Motor neuron (in vitro differentiated cells): ENCODE measurements at regions not wholly inside any gene's neighbourhood (a gene's known extent, or its start where the extent isn't known, plus 50 kb on each side); places are given as distances from the start of the nearest gene placed in this dataset.

Source experiments
- ATAC-seq, 8 experiments: fragments of 200-7000 bp; cut with Tn5 transposase; replicated peaks in 6 of 8; 2 replicates each; pipeline ENCODE4 v1.8.0; 2021; ENCODE audit warnings: mild to moderate bottlenecking in 8 of 8, moderate library complexity in 8 of 8
- H3K27ac ChIP-seq, 2 donors: fragments of 250-450 bp; sonication (Bioruptor Pico); 2 replicates each; pipeline ENCODE4 v1.9.0; 2021; ENCODE audit warnings: antibody characterized with exemption in 2 of 2, mild to moderate bottlenecking in 2 of 2, moderate library complexity in 1 of 2
- H3K4me1 ChIP-seq, 2 donors: fragments of 250-450 bp; sonication (Bioruptor Pico); replicated peaks in 1 of 2; 2 replicates each; pipeline ENCODE4 v1.6.1; 2021; ENCODE audit warnings: antibody characterized with exemption in 2 of 2, mild to moderate bottlenecking in 2 of 2, moderate library complexity in 1 of 2
- H3K4me3 ChIP-seq, 5 donors: fragments of 250-450 bp; sonication (Bioruptor Pico); 2 replicates each; pipeline ENCODE4 v1.9.0; 2021; ENCODE audit warnings: antibody characterized with exemption in 5 of 5, mild to moderate bottlenecking in 5 of 5, moderate library complexity in 4 of 5
- WGBS, 10 experiments: fragments of 450-650 bp; shearing (Covaris generic); methylation state at CpG; one replicate each; pipeline ENCODE4 v1.0.0; 2022; 5-methylcytosine and 5-hydroxymethylcytosine counted together
- in situ Hi-C, 9 experiments: fragments of 400-800 bp; cut with MboI; loops; one replicate each; pipeline ENCODE4 v1.15.0; 2021; ENCODE audit warnings: low sequenced_read_pairs in 9 of 9, low pct_unique_long_range_greater_than_20kb in 2 of 9; ENCODE audit not compliant: unreplicated experiment in 9 of 9

- H3K27ac ChIP-seq: no peak overlapping the region
- ATAC-seq: peak in 5 of 8 experiments; percentile 33 to 88 (median 82)
- 0 to 90% (median 40%) methylated on average over 1 to 4 of the region's 4 CpGs; no CpG with 5 or more reads in 1 of the 10 experiments for WGBS, 10 experiments
Measured at GRCh38 chr17:72299100-72299499, 178.3 kb downstream of the SOX9 start.

GRCh38 chr17:72299592-72299991 is 178.8 kb downstream of the SOX9 start:
- in situ Hi-C loops: no loop called here
- WGBS, 10 experiments: 31 to 71% (median 60%) methylated on average over 1 to 4 of the region's 5 CpGs; no CpG with 5 or more reads in 1 of the 10 experiments
- H3K27ac ChIP-seq: no peak overlapping the region
- ATAC-seq: peak in 5 of 8 experiments; percentile 63 to 96 (median 78)
- peaks cover 16% of the 10 kb centered on the region in 2 donors for H3K4me1 ChIP-seq
- H3K4me3 ChIP-seq: no peak overlapping the region

More at GRCh38 chr17:72299100-72299499, 178.3 kb downstream of the SOX9 start:
- H3K4me1 ChIP-seq: peaks cover 16% of the 10 kb centered on the region in 2 donors
- in situ Hi-C loops: no loop called here
- no peak overlapping the region for H3K4me3 ChIP-seq

- Histone ChIP-seq H3K27ac (no peak overlapping the region), H3K4me1 (peaks cover 26 to 27% of the 10 kb centered on the region in 2 donors), H3K4me3 (no peak overlapping the region)
- in situ Hi-C loops: no loop called here
- no peak for ATAC-seq
- WGBS, 10 experiments: 0 to 100% (median 83%) methylated on average over 1 to 2 of the region's 2 CpGs; no CpG with 5 or more reads in 5 of the 10 experiments
Measured at GRCh38 chr17:72301887-72302286, 181.1 kb downstream of the SOX9 start.

GRCh38 chr17:72302735-72303134 is 181.9 kb downstream of the SOX9 start:
- H3K4me3 ChIP-seq: no peak overlapping the region
- no peak overlapping the region for H3K27ac ChIP-seq
- in situ Hi-C loops: no loop called here
- peaks cover 26 to 27% of the 10 kb centered on the region in 2 donors for H3K4me1 ChIP-seq
- no peak for ATAC-seq
- 13 to 100% (median 70%) methylated on average over 1 to 4 of the region's 4 CpGs for WGBS, 10 experiments

DNA sequence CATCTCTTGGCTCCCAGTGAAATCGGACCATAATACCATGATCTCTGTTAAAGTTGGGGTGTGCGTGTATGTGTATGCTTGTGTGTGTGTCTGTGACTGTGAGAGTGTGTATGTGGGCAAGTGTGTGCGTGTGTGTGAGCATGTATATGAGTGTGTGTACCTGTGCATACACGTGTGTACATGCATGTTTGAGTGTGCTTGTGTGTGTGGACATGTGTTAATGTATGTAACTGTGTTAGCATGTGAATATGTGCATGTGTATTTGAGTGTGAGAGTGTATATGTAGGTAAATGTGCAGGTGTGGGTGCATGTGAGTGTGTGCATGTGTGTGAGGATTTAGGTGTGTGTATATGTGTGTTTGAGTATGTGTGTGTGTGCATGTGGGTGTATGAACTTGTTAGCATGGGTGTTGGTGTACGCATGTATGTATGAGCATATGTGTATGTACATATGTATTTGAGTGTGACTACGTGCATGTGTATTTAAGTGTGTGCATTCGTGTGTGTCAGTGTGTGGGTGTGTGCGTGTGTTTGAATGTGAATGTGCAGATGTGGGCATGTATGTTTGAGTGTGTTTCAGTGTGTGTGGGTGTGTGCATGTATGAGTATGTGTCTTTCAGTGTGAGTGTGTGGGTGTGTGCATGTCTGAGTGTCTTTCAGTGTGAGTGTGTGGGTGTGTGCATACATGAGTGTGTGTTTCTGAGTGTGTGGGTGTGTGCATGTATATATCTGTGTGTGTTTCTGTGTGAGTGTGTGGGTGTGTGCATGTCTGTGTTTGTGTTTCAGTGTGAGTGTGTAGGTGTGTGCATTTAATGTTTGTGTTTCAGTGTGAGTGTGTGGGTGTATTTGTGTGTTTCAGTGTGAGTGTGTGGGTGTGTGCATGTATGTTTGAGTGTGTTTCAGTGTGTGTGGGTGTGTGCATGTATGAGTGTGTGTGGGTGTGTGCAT is 183.2 kb downstream of the SOX9 start:
- in situ Hi-C loops: no loop called here
- Histone ChIP-seq H3K4me3 (no peak overlapping the region), H3K27ac (no peak overlapping the region), H3K4me1 (peaks cover 21 to 23% of the 10 kb centered on the region in 2 donors)
- 60 to 93% (median 82%) methylated on average over 1 to 7 of the region's 8 CpGs; no CpG with 5 or more reads in 2 of the 10 experiments for WGBS, 10 experiments
- ATAC-seq: no peak

DNA sequence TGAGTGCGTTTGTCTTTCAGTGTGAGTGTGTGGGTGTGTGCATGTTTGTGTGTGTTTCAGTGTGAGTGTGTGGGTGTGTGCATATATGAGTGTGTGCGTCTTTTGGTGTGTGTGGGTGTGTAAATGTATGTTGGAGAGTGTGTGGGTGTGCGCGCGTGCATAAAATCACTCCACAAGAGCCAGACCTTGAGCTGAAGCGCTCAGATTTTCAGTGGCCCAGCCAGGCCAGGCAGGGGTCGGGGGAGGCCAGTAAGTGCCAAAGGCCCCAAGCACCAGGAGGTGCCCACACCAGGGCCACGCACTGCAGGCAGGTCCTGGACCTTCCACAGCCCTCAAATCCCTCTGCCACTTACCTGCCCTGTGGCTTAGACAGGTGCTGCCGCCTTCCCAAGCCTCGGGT is 184.0 kb downstream of the SOX9 start:
- in situ Hi-C loops: no loop called here

DNA sequence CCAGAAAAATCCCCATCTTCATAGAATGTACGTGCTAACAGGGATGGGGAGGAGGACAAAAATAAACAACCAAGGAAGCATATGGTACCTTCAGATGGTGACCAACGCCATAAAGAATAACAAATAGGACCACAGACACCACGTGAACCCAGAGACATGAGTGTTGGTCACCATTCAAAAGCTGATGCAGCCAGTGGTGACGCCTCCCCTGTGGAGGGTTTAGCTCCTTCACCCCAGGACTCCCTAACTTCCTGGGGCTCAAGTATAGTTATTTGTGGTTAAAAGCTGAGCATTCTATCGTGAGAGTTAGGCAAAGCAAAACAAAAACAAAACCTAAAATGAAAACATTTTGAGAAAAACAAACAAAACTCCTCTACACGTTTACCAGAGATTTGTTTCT is 184.7 kb downstream of the SOX9 start:
- no peak for ATAC-seq
- no peak overlapping the region for H3K4me3 ChIP-seq
- no peak overlapping the region for H3K27ac ChIP-seq
- H3K4me1 ChIP-seq: peaks cover 10 to 11% of the 10 kb centered on the region in 2 donors
- 27 to 91% (median 57%) methylated on average over 1 to 6 of the region's 6 CpGs; no CpG with 5 or more reads in 1 of the 10 experiments for WGBS, 10 experiments
- in situ Hi-C loops: no loop called here

More for the DNA sequence above, 184.0 kb downstream of the SOX9 start:
- H3K4me1 ChIP-seq: peaks cover 13 to 15% of the 10 kb centered on the region in 2 donors
- ATAC-seq: no peak
- no peak overlapping the region for H3K4me3 ChIP-seq
- no peak overlapping the region for H3K27ac ChIP-seq
- WGBS, 10 experiments: 73 to 100% (median 93%) methylated on average over 1 to 7 of the region's 10 CpGs; no CpG with 5 or more reads in 3 of the 10 experiments

DNA sequence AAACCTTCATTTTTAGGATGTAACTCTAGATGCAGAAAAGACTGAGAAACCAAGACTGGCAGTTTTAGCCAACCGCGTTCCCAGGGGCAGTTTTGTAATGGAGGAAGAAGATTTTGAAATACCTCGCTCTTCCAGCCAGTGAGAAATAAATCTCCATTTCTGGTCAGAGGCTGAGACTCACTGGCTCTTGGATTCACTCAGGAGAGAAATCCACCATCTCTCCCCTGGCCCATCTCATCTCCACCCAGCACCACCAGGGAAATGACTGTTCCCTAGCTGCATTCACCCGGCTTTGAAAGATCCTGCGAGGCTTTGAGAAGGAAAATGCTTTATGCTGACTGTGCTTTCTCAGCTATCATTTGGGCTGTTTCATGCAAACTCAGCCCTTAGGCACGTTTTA is 185.2 kb downstream of the SOX9 start:
- WGBS, 10 experiments: 0 to 100% (median 45%) methylated on average over 1 to 6 of the region's 6 CpGs; no CpG with 5 or more reads in 1 of the 10 experiments
- no peak overlapping the region for H3K27ac ChIP-seq
- H3K4me3 ChIP-seq: no peak overlapping the region
- peak in 6 of 8 experiments; percentile 23 to 55 (median 36) for ATAC-seq
- in situ Hi-C loops: no loop called here
- peaks cover 10 to 11% of the 10 kb centered on the region in 2 donors for H3K4me1 ChIP-seq

GRCh38 chr17:72307836-72308235 is 187.0 kb downstream of the SOX9 start:
- no peak overlapping the region for H3K27ac ChIP-seq
- no peak overlapping the region for H3K4me3 ChIP-seq
- in situ Hi-C loops: no loop called here
- ATAC-seq: no peak
- peaks cover 10 to 11% of the 10 kb centered on the region in 2 donors for H3K4me1 ChIP-seq
- 11 to 100% (median 83%) methylated on average over 1 to 3 of the region's 3 CpGs for WGBS, 10 experiments

DNA sequence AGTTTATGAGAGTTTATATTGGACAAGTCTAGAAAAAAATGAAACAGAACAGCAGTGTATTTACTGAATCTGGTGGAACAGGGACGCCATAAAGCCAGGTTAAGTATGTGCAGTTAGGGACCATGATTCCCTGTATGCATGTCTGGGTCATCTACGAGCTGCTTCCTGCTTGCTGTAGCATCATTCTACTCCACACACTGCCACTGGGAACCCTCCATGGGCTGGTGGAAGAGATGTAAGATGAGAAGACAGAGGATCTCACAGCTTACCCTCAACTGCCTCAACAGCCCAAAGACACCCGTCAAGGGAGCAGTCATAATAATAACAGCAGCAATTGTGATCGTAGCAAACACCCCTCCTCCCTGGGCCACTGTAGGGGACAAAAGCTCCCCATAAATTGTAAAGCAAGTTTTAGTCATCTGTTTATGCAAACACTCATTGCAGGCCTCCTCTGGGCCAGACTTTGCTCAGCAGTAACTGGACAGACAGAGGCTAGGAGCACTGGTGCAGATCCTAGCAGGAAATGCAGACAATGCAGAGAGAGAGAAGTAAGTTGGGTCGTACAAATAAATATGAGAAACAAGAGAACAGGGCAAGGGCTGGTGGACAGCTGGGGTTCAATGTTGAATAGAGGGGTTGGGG is 188.0 kb downstream of the SOX9 start:
- H3K4me1 ChIP-seq: peaks cover 11 to 12% of the 10 kb centered on the region in 2 donors
- H3K4me3 ChIP-seq: no peak overlapping the region
- in situ Hi-C loops: no loop called here
- no peak overlapping the region for H3K27ac ChIP-seq
- WGBS, 10 experiments: 14 to 100% (median 69%) methylated on average over 1 to 5 of the region's 5 CpGs; no CpG with 5 or more reads in 2 of the 10 experiments
- ATAC-seq: no peak

DNA sequence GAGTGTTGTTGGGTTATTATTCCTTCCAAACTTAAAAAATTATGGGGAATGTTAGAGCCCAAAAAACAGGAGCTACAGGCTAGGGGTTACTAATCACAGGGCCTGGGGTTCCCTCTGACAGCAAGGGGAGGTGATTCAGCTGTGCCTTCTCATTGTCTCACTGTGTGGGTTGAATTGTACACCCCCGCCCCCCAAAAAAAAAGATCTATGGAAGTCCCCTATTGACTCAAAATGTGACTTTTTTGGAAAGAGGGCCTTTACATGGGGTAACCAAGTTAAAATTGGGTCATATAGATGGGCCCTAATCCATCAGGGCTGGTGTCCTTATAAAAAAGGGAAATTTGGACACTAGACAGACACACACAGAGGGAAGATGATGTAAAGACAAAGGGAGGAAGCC is 190.2 kb downstream of the SOX9 start:
- Histone ChIP-seq H3K4me1 (peaks cover 7 to 8% of the 10 kb centered on the region in 2 donors), H3K27ac (no peak overlapping the region), H3K4me3 (no peak overlapping the region)
- no peak for ATAC-seq
- WGBS, 10 experiments: 20 to 100% (median 71%) methylated on average over 1 of the region's 1 CpG; no CpG with 5 or more reads in 6 of the 10 experiments
- in situ Hi-C loops: no loop called here

GRCh38 chr17:72315122-72315913 is 194.5 kb downstream of the SOX9 start:
- in situ Hi-C loops: no loop called here
- ATAC-seq: peak in 3 of 8 experiments; percentile 82 to 95 (median 89)
- Histone ChIP-seq H3K4me1 (peaks cover 16 to 20% of the 10 kb centered on the region in 2 donors), H3K27ac (no peak overlapping the region), H3K4me3 (no peak overlapping the region)
- WGBS, 10 experiments: 50 to 100% (median 83%) methylated on average over 1 to 4 of the region's 4 CpGs
